AML-193 (cell line): ENCODE measurements at regions not wholly inside any gene's neighbourhood (a gene's known extent, or its start where the extent isn't known, plus 50 kb on each side); places are given as distances from the start of the nearest gene placed in this dataset.
"Not testable (repeated sequence)": the region's sequence is repeated elsewhere in the genome, so short reads cannot be mapped to it uniquely, and the experiment has no call there.

ENCODE experiments used
- DNase-seq, 2 experiments: peaks; one replicate each; lab custom pipeline; 2025; lab: John Stamatoyannopoulos, UW

DNA sequence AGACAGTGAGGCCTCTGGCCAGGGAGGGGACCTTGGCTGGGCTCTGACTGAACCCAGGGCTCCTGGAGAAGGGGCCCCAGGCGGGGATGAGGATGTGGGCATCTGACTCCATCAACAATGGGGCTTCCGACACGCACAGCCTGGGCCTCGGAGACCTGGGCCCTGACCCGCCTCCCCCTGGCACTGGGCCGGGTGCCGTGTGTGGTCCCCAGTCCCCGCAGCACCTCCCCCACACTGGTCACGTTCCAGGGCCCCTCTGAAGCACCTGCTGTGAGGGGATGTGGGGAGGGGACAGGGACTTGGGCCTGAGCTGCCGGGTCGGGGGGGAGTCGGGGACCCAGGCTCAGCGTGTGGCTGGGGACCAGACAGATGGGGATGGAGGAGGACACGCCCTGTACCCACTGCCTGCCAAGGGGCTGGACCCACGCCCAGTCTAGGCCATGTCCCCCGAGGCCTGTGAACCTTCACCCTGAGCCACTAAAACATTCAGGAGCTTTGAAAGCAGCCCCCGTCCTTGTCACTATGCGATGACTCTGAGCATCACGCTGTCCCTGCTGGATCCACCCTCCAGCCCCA lies 165.8 kb downstream of the TMEM121 start:
- not testable (repeated sequence) for DNase-seq

DNA sequence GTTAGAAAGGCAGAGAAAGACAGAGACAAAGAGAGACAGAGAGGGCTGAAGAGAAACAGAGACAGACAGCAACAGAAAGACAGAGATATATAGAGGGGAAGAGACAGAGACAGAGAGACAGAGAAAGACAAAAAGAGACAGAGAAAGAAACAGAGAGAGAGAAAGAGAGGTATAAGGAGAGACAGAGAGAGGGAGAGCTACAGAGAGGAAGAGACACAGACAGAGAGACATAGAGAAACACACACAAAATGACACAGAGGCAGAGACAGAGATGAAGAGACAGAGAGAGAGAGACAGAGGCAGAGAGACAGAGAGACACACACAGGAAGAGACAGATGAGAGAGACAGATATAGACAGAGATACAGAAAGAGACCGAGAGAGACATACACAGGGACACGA lies 168.6 kb downstream of the TMEM121 start:
- DNase-seq = no peak

DNA sequence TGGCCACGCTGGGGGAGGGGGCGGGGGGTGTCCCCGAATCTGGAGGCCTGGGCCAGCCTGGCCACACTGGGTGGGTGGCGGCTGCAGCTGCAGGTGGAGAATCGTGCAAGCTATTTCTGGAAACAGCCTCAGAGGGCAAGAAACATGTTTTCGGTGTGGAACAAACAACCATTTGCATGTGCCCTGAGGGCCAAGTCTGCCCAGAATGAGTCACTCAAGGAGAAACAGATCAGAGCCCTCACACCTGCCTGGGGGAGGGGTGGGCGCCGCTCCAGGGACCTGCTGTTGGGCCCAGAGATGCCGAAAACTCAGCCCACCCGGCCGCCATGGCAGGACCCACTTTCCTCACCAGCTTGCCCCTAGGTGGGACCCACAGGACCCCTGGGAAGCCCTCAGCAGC lies 170.0 kb downstream of the TMEM121 start:
- DNase-seq = not testable (repeated sequence)

DNA sequence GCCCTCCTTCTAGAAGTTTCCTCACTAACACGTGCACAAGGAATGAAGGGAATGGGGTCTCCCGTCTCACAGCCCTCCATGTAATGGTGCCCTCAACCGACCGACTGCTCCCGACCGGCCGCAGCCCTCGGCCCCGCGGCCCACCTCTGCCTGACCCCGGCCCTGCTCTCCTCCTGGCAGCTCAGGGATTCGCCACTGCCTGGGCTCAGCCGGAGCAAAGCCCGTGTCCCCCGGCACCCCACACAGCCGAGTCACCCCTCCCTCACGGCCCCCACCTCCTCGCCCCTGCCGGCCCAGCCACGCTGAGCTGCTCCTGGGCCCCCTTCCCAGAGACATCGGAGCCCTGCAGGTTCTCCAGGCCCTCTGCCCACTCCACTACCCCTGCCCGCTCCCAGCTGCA lies 171.0 kb downstream of the TMEM121 start:
- DNase-seq = not testable (repeated sequence)

DNA sequence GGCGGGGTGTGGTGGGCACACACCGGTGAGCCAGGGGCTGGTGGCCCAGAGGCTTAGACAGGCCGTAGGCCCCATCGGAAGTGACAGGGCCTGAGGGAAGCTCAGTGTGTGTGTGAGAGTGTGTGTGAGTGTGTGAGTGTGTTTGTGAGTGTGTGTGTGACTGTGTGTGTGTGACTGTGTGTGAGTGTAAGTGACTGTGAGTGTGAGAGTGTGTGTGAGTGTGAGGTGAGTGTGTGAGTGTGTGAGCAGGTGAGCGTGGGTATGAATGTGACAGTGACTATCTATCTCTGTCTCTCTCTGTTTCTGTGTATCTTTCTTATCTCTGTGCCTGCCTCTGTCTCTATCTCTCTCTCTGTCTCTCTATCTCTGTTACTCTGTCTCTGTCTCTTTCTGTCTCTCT lies 171.6 kb downstream of the TMEM121 start:
- not testable (repeated sequence) for DNase-seq

DNA sequence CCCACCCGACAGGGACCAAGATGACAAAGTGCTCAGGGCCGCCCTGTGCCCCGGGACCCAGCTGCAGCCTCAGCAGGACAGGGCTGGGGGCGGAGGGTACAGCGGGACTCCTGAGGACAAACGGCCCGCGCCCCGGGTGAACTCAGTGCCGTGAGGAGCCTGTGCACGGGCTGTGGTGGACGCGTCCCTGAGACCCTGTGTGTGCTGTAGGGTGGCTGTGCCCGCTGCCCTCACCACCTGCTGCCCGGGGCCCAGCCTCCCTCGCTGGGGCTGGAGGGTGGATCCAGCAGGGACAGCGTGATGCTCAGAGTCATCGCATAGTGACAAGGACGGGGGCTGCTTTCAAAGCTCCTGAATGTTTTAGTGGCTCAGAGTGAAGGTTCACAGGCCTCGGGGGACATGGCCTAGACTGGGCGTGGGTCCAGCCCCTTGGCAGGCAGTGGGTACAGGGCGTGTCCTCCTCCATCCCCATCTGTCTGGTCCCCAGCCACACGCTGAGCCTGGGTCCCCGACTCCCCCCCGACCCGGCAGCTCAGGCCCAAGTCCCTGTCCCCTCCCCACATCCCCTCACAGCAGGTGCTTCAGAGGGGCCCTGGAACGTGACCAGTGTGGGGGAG lies 172.7 kb downstream of the TMEM121 start:
- not testable (repeated sequence) for DNase-seq

DNA sequence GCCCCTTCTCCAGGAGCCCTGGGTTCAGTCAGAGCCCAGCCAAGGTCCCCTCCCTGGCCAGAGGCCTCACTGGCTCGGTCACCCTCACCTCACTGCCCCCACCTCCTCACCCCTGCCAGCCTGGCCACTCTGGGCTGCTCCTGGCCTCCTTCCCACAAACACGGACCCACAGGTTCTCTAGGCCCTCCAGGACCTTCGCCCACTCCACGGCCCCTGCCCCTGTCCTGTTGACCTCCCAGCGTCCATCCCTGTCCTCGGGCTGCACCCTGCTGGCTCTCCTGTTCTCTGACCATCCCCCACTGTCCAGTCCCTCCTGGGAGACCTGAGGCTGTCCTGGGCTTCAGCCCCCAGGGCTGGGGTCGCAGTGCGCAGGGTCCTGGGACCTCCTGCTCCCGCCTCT lies 173.3 kb downstream of the TMEM121 start:
- not testable (repeated sequence) for DNase-seq

DNA sequence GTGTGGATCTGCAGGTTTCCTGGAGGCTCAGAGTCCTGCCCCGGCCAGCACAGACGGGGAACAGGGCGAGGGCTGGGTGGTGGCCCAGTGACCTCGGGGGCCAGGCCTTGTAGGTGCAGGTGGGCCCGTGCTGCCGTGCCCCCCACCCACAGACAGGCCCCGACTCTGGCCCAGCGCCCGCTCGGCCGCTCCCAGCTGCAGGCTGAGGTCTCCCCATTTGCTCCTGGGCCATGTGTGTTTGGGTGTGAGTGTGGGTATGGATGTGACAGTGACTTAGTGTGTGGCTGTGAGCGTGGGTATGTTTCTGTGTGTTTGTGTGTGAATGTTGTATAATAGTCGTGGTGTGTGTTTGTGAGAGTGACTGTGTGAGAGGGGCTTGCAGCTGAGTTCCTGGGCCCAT lies 173.8 kb downstream of the TMEM121 start:
- not testable (repeated sequence) for DNase-seq

DNA sequence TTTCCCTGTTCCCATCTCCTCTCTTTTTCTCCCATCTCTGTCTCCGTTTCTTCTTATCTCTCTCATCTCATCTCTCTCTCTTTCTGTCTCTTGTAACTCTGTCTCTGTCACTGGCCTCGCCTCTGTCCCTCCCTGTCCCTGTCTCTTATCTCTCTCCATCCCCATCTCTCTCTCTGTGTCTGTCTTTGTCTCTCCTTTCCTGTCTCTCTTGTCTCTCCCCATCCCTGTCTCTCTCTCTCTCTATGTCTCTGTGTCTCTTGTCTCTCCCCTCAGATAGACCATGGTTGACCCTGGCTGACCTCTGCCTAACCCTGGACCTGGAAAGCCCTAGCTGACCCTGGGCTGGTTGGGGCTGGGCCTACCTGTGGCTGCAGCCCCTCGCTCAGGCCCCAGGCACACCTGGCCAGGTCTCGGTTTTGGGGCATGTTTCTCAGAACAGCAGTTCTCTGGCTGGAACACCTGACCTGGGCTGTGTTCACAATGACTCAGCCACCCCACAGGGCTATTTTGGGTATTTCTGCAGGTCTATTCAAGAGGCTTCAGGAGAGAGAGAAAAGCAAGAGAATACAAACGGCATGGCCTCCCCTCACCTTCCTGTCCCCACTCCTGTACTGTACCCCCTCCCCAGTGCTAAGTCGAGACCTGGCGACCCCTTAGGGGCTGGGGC lies 174.4 kb downstream of the TMEM121 start:
- DNase-seq = no peak

DNA sequence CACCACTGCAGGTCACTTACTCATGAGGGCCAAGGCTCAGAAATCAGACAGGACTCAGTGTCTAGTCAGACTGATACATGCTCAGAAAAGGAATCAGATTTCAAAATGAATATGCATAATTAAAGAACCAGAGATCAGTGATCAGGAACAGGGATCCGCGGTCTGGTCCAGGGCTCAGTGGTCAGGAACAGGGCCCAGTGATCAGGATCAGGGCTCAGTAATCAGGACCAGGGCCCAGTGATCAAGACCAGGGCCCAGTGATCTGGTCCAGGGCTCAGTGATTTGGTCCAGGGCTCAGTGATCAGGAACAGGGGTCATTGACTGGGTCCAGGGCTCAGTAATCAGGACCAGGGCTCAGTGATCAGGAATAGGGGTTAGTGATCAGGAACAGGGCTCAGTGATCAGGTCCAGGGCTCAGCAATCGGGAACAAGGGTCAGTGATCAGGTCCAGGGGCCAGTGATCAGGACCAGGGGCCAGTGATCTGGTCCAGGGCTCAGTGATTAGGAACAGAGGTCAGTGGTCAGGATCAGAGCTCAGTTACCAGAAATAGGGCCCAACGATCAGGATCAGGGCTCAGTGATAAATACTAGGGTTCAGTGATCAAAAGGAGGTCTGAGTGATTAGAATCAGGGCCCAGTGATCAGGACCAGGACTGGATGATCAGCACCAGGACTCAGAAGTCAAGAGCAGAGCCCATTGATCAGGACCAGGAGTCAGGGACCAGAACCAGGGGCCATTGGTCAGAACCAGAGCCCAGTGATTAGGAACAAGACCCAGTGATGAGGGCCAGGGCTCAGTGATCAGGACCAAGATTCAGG lies 175.3 kb downstream of the TMEM121 start:
- no peak for DNase-seq

DNA sequence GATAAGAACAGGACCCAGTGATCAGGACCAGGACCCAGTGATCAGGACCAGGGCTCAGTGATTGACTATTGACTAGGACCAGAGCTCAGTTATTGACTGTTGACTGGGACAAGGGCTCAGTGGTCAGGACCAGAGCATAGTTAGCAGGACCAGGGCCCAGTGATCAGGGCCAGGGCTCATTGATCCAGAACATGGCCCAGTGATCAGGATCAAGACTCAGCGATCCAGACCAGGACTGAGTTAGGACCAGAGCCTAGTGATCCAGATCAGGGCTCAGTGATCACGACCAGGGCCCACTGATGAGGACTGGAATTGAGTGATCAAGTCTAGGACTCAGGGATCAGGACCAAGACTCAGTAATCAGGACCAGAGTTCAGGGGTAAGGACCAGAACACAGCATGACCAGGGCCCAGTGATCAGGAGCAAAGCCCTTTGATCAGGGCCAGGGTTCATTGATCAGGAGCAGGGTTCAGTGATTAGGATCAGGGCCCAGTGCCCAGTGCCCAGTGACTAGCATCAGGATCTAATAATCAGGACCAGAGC lies 176.0 kb downstream of the TMEM121 start:
- DNase-seq = no peak

DNA sequence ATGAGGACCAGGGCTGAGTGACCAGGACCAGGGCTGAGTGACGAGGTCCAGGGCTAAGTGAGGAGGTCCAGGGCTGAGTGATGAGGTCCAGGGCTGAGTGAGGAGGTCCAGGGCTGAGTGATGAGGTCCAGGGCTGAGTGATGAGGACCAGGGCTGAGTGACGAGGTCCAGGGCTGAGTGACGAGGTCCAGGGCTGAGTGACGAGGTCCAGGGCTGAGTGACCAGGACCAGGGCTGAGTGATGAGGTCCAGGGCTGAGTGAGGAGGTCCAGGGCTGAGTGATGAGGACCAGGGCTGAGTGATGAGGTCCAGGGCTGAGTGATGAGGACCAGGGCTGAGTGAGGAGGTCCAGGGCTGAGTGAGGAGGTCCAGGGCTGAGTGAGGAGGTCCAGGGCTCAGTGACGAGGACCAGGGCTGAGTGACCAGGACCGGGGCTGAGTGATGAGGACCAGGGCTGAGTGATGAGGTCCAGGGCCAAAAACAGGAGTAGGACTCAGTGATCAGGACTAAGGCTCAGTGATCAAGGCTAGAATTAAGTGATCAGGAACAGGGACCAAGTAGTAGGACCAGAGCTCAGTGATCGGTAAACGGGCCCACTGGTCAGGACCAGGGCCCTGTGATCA lies 176.8 kb downstream of the TMEM121 start:
- not testable (repeated sequence) for DNase-seq

DNA sequence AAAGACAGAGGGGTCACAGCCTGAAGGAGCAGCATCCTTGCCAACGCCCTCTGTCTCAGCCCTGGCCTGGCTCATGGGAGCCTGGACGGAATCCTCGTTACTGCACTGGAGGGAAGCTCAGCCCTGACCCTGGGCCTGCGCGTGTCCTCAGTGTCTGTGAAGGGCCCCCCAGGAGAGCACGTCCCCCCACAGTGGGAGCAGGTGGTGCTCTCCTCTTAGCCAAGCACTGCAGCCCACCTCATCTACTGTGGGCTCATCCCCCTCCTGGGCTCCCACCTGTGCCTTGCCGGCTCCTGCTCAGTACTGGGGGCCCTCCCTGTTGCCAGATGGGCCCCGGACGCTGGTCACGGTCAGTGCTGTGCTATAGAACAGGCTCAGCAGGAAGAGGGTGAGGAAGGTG lies 177.7 kb downstream of the TMEM121 start:
- DNase-seq = not testable (repeated sequence)

DNA sequence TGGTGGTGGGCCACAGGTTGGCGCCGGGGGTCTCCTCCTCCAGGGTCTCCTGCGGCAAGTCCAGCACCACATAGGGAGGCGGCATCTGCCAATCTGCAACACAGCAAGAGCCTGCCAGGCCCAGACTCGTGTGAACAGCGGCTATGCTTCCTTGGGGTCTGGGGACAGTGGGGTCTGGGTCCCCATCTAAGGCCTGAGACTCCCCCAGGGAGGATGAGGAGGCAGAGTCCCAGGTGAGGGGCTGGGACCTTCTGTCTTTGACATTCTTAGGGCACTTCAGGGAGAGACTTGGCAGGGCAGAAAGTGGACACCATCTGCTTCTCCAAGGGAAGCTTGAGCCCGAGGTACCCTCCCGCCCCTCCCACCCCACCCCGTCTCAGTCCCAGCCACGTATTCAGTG lies 178.1 kb downstream of the TMEM121 start:
- not testable (repeated sequence) for DNase-seq

DNA sequence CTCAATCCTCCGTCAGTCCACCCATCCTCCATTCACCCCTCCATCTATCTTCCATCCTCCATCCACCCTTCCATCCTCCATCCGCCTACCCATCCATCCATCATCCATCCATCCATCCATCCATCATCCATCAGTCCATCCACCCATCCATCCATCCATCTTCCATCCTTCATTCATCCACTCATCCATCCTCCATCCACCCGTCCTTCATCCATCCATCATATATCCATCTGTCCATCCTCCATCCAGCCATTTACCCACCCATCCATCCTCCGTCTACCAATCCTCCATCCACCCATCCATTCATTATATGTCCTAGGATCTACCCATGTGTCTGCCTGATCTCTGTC lies 179.1 kb downstream of the TMEM121 start:
- DNase-seq = not testable (repeated sequence)

DNA sequence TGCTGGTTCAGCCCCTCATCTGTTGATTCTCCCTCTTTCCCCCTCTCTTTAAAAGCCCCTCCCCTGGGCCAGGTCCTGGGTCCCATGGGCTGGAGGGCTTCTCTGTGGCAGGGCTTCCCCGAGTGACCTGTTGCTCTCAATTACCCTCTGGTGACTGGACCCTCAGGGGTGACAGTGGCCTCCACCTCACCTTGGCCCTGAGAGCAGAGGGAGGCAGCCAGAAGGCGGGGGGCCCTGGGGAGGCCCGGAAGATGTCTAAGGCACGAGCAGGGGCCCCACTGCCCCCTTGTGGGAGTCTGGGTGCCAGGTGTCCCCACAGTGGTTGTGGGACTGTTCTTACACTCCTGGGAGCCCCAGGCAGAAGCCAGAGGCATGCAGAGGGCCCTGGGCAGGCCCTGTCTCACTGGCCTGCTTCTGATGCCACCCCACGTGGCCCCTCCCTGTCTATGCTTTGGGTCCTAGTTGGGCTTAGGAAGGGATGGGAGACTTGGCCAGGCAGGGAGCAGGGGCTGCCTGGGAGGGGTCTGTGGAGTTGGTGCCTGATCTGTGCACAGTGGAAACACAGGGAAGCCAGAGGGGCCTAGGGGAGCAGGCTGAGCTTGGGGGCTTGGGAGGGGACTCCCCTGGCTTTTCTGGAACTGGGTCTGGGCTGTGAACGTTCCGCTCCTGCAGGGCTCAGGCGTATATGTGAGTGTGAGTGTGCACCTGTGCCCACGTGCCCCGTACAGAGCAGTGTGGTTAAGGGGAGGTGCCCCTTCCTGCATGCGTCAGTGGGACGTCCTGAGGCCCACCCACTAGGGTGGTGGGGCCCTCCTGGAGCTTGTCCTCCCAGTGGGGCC lies 179.7 kb downstream of the TMEM121 start:
- not testable (repeated sequence) for DNase-seq

DNA sequence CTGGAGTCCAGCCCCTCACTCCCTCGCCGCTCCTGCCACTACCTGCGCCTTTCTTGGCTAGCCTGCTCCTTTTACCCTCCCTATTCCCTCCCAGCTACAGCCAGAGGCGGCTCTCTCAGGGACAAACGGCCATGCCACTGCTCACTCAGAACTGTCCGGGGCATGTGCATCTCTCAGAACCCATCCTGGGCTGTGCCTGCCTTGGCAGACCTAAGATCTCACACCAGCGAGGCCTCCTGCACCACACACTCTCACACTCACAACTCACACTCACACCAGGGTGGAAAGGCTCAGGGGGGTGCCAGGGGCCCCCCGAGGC lies 180.3 kb downstream of the TMEM121 start:
- DNase-seq = not testable (repeated sequence)

DNA sequence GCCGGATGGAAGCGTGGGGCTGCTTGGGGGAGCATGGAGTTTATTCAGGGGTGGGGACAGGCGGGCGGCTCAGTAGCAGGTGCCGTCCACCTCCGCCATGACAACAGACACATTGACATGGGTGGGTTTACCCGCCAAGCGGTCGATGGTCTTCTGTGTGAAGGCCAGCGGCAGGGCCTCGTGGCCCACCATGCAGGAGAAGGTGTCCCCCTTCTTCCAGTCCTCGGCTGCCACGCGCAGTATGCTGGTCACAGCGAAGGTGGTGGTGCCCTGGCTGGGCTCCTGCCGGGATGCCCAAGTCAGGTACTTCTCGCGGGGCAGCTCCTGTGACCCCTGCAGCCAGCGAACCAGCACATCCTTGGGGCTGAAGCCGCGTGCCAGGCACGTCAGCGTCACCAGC lies 180.7 kb downstream of the TMEM121 start:
- not testable (repeated sequence) for DNase-seq

DNA sequence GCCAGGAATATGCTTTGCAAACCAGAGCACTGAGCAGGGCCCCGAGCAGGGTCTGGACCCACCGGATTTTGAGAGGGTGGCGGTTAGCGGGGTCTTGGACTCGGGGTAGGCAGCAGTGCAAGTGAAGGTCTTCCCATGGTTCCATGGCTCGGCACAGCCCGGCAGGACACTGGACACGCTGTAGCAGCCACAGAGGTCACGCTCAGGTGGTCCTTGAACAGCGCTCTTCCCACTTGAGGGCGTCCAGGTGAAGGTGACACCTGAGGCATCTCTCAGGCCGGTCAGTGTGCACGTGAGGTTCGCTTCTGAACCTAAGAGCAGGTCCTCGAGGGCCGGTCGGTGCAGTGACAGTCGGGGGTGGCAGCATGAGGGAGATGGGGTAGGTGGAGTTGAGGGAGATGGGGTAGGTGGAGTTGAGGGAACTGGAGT lies 181.4 kb downstream of the TMEM121 start:
- not testable (repeated sequence) for DNase-seq

DNA sequence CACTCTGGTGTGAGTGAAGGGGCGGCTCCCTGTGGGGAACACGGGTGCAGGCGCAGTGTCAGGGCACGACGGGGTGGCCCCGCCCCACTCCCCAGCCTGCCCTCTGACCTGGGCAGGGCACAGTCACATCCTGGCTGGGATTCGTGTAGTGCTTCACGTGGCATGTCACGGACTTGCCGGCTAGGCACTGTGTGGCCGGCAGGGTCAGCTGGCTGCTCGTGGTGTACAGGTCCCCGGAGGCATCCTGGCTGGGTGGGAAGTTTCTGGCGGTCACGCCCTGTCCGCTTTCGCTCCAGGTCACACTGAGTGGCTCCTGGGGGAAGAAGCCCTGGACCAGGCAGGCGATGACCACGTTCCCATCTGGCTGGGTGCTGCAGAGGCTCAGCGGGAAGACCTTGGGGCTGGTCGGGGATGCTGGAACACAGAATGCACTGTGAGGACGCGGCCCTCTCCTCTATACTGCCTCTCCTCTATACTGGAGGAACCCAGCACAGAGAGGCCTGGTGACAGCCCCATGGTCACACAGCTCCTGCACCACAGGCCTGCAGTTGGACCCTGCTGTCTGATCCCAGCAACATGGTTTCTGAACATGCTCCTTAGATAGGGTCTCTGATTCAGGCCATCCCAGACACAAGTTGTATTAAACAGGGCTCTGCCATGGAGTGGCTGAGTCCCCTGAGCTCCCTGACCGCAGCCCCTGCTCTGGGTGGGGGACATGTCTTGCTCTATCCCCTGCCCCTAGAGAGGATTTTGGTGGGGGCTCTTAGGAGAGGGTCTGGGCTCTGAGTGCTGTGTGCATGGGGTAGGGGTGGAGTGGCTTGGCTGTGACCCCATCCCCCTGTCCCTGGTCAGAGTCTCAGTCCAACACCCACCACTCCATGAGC lies 182.1 kb downstream of the TMEM121 start:
- not testable (repeated sequence) for DNase-seq
